ENCODE measurements at regions not wholly inside any gene's neighbourhood (a gene's known extent, or its start where the extent isn't known, plus 50 kb on each side); places are given as distances from the start of the nearest gene placed in this dataset.

GRCh38 chr1:25053576-25054250 lies 123.6 kb upstream of the RUNX3 start:
- Mint-ChIP-seq H3K4me1 (peaks cover 33% of the 10 kb centered on the region), H3K36me3 (no peaks in the 10 kb centered on the region), H3K4me3 (no peak overlapping the region), H3K27ac (no peak overlapping the region), H3K9me3 (no peaks in the 10 kb centered on the region)
- ATAC-seq: no peak
- DNase-seq (ENCODE audit: low spot score in 2 of 2): no peak

DNA sequence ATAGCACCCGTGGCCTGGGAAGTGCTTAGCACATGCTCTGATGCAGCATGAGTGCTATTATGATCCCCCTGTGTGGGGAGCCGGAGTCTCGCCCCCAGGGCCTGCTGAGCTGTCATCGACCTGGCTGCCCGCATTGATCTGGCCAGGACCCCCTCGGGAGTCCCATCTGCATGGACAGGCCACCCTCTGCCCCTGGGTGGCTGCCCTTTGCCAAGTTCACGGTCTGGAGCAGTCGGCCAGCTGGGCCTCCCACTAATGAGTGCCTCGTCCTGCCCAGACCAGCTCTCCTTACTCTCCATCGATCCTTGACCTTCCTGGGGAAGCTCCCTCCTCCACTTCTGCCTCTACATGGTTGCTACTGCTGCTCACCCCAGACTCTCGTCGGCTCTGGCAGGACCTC lies 121.8 kb upstream of the RUNX3 start:
- ATAC-seq (no peak), DNase-seq (ENCODE audit: low spot score in 2 of 2) (no peak)
- H3K4me3 Mint-ChIP-seq: no peak overlapping the region
- H3K27ac Mint-ChIP-seq: no peak overlapping the region
- H3K36me3 Mint-ChIP-seq: no peaks in the 10 kb centered on the region
- no peaks in the 10 kb centered on the region for H3K9me3 Mint-ChIP-seq
- peaks cover 33% of the 10 kb centered on the region for H3K4me1 Mint-ChIP-seq

DNA sequence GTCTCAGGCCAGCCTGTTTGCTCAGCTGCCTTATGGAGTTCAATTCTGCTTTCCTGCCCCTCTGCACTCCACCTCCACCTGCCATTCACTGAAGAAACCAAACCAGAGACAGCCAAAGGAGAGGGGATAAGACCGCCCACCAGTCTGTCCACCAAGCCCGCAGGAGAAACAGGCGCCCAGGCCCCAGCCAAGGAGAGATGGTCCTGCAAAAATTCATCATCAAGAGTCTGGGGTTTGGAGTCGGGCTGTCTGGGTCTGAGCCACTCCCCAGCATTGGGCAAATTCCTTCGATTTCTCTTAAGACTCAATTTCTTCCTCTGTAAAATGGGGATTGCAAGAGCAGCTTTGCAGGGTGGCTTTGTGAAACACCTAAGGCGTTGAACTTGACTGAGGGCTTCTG lies 121.4 kb upstream of the RUNX3 start:
- DNase-seq (ENCODE audit: low spot score in 2 of 2) (no peak), ATAC-seq (no peak)
- H3K36me3 Mint-ChIP-seq: no peaks in the 10 kb centered on the region
- no peak overlapping the region for H3K27ac Mint-ChIP-seq
- H3K4me1 Mint-ChIP-seq: peaks cover 33% of the 10 kb centered on the region
- no peaks in the 10 kb centered on the region for H3K9me3 Mint-ChIP-seq
- no peak overlapping the region for H3K4me3 Mint-ChIP-seq

- Mint-ChIP-seq H3K36me3 (no peaks in the 10 kb centered on the region), H3K4me3 (no peak overlapping the region), H3K4me1 (peaks cover 24% of the 10 kb centered on the region), H3K9me3 (no peaks in the 10 kb centered on the region), H3K27ac (no peak overlapping the region)
- no peak for DNase-seq (ENCODE audit: low spot score in 2 of 2)
- ATAC-seq: no peak
These were observed 120.1 kb upstream of the RUNX3 start for GRCh38 chr1:25050165-25050564.

DNA sequence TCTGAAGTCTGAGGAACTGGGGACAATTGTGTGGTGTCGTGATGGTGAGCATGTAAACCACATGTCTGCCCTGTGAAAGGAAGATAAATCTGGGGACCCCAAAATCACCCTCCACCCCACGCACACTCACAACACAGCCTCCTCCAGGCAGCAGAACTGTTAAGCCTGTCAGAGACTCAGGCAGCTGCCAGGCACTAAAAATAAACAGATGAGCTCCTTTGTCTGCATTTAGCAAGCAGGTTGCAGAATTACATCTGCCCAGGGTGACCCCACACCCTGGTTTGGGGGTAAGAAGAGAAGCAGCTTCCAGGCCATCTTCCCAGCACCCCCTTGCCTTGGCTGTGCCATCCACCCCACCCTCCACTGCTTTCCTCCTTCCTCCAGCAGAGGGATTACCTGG lies 119.1 kb upstream of the RUNX3 start:
- DNase-seq (ENCODE audit: low spot score in 2 of 2) (no peak), ATAC-seq (no peak)
- H3K36me3 Mint-ChIP-seq: no peaks in the 10 kb centered on the region
- no peaks in the 10 kb centered on the region for H3K9me3 Mint-ChIP-seq
- H3K4me3 Mint-ChIP-seq: no peak overlapping the region
- H3K4me1 Mint-ChIP-seq: peaks cover 21% of the 10 kb centered on the region
- no peak overlapping the region for H3K27ac Mint-ChIP-seq

DNA sequence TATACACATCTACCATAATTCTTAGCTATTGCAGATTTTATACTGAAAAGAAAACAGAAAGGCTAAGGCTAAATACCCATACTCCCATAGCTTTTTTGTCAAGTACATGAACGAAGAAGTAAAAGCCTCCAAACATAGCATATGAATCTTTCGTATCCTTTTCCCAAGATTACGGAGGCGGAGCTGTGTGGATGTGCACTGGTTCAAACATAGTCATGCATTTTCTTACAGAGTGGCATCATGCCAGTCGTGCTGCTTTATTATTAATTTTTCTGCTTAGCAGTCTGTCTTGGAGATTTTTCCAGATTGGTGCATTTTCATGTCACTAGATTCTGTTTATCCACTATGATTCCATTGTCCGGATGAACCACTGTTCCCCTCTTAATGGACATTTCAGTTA lies 118.7 kb upstream of the RUNX3 start:
- Mint-ChIP-seq H3K4me3 (no peak overlapping the region), H3K4me1 (peaks cover 17% of the 10 kb centered on the region), H3K9me3 (no peaks in the 10 kb centered on the region), H3K36me3 (no peaks in the 10 kb centered on the region), H3K27ac (peak overlapping the region; percentile 74)
- ATAC-seq (no peak), DNase-seq (ENCODE audit: low spot score in 2 of 2) (no peak)

GRCh38 chr1:25047506-25048240 lies 117.6 kb upstream of the RUNX3 start:
- no peaks in the 10 kb centered on the region for H3K9me3 Mint-ChIP-seq
- H3K4me1 Mint-ChIP-seq: peaks cover 16% of the 10 kb centered on the region
- DNase-seq (ENCODE audit: low spot score in 2 of 2) (no peak), ATAC-seq (no peak)
- no peaks in the 10 kb centered on the region for H3K36me3 Mint-ChIP-seq
- no peak overlapping the region for H3K4me3 Mint-ChIP-seq
- H3K27ac Mint-ChIP-seq: peak overlapping the region; percentile 74

DNA sequence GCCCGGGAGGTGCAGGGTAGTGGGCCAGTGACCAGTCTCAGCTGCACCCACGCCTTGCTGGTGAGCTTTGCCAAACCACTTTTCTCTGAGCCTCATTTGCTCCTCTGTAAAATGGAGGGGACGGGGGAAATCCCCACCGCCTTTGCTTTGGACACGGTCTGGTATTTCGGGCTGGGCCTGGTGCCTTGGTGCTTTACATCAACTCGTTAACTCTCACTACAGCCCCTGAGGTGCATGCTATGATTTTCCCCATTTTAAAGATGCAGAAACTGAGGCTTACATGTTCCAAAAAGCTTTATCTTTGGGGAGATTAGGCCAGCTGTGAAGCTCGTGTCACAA lies 116.1 kb upstream of the RUNX3 start:
- no peak for DNase-seq (ENCODE audit: low spot score in 2 of 2)
- no peak for ATAC-seq
- Mint-ChIP-seq H3K4me1 (peaks cover 26% of the 10 kb centered on the region), H3K27ac (no peak overlapping the region), H3K36me3 (no peaks in the 10 kb centered on the region), H3K4me3 (no peak overlapping the region), H3K9me3 (no peaks in the 10 kb centered on the region)

GRCh38 chr1:25045480-25046193 lies 115.6 kb upstream of the RUNX3 start:
- Mint-ChIP-seq H3K9me3 (no peaks in the 10 kb centered on the region), H3K4me3 (no peak overlapping the region), H3K4me1 (peaks cover 26% of the 10 kb centered on the region), H3K27ac (no peak overlapping the region), H3K36me3 (no peaks in the 10 kb centered on the region)
- DNase-seq (ENCODE audit: low spot score in 2 of 2) (no peak), ATAC-seq (no peak)

DNA sequence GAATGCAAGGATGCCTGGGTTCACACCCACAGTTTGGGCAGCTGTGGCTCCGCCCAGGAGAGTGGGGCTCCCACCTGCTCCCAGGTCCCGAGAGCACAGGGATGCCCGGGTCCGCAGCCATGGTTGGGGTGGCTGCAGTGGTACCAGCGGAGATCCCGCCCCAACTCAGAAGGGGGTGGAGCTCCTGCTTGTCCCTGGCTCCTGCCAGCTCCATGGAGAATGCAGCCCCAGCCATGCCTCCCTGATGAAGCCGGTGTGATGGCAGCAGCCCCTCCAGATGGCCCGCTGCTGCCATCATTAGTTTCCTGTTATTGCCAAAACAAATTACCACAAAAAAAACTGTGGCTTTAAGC lies 113.1 kb upstream of the RUNX3 start:
- Mint-ChIP-seq H3K4me3 (no peak overlapping the region), H3K9me3 (no peaks in the 10 kb centered on the region), H3K4me1 (peaks cover 34% of the 10 kb centered on the region), H3K36me3 (no peaks in the 10 kb centered on the region), H3K27ac (no peak overlapping the region)
- no peak for ATAC-seq
- no peak for DNase-seq (ENCODE audit: low spot score in 2 of 2)

- DNase-seq (ENCODE audit: low spot score in 2 of 2): no peak
- Mint-ChIP-seq H3K4me1 (peaks cover 40% of the 10 kb centered on the region), H3K9me3 (no peaks in the 10 kb centered on the region), H3K4me3 (no peak overlapping the region), H3K36me3 (no peaks in the 10 kb centered on the region), H3K27ac (no peak overlapping the region)
- no peak for ATAC-seq
These were observed 112.5 kb upstream of the RUNX3 start for GRCh38 chr1:25042331-25043227.

DNA sequence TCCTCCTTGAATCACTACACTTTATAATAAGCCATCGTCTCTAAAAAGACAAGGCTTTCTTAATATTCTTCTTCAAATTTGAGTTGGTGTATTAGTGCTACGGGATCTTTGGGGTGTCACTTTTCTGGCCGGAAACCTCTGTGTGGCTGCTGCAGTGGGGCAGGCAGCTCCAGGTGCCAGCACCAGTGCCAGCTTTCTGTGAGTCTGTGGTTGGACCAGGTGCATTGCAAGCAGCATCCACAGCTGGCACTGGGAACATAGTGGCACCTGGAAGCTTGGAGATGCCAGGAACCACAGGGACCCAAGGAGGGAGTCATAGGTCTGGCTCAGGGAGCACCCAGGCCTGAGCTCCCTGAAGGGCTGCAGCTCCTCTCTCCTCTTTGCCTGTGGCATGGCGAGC lies 111.8 kb upstream of the RUNX3 start:
- H3K27ac Mint-ChIP-seq: no peak overlapping the region
- no peaks in the 10 kb centered on the region for H3K36me3 Mint-ChIP-seq
- H3K4me3 Mint-ChIP-seq: no peak overlapping the region
- H3K9me3 Mint-ChIP-seq: no peaks in the 10 kb centered on the region
- DNase-seq (ENCODE audit: low spot score in 2 of 2): no peak
- no peak for ATAC-seq
- peaks cover 46% of the 10 kb centered on the region for H3K4me1 Mint-ChIP-seq

DNA sequence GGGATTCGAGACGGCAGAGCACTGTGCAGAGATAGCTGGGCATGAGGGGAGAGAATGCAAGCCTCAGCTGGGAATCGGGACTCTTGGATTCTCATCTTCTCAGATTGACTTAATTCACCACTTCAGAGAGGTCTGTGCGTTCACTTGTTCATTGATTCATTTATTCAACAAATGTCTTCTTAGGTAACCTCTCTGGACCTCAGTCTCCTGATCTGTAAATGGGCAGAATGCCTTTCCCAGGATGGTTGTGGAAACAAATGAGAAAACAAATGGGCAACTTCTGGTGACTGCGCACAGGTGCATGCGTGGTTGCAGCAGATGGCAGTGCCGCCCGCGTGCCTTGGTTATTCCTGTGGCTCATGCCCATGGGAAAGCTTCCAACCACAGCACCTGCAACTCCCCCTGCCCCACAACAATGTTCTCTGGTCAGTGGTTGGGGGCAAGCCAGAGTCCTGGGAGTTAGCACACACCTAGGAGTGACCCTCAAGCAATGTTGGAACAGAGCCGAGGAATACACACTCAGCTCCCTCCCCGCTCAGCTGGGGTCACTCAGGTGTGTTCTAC lies 110.1 kb upstream of the RUNX3 start:
- Mint-ChIP-seq H3K27ac (no peak overlapping the region), H3K9me3 (no peaks in the 10 kb centered on the region), H3K4me1 (peaks cover 48% of the 10 kb centered on the region), H3K4me3 (no peak overlapping the region), H3K36me3 (no peaks in the 10 kb centered on the region)
- ATAC-seq (no peak), DNase-seq (ENCODE audit: low spot score in 2 of 2) (no peak)

GRCh38 chr1:25039229-25039628 lies 109.2 kb upstream of the RUNX3 start:
- H3K27ac Mint-ChIP-seq: no peak overlapping the region

GRCh38 chr1:25038699-25039098 lies 108.6 kb upstream of the RUNX3 start:
- Mint-ChIP-seq H3K36me3 (peaks cover 1% of the 10 kb centered on the region), H3K4me3 (no peak overlapping the region), H3K4me1 (peaks cover 41% of the 10 kb centered on the region), H3K27ac (no peak overlapping the region), H3K9me3 (no peaks in the 10 kb centered on the region)
- DNase-seq (ENCODE audit: low spot score in 2 of 2) (no peak), ATAC-seq (no peak)

More at GRCh38 chr1:25039229-25039628, 109.2 kb upstream of the RUNX3 start:
- Mint-ChIP-seq H3K9me3 (no peaks in the 10 kb centered on the region), H3K4me3 (no peak overlapping the region), H3K36me3 (no peaks in the 10 kb centered on the region), H3K4me1 (peaks cover 41% of the 10 kb centered on the region)
- DNase-seq (ENCODE audit: low spot score in 2 of 2) (no peak), ATAC-seq (no peak)
